GM12878 (cell line): ENCODE measurements at regions not wholly inside any gene's neighbourhood (a gene's known extent, or its start where the extent isn't known, plus 50 kb on each side); places are given as distances from the start of the nearest gene placed in this dataset.

ENCODE experiments used
- ATAC-seq: fragments of 200-7000 bp; cut with Tn5 transposase; 3 replicates; pipeline ENCODE4 v1.9.1; 2020; ENCODE audit warnings: mild to moderate bottlenecking, moderate library complexity
- BruUV-seq: library from RNA; stranded (reverse); fragments of 400-500 nt; replicated peaks from 2 replicates; lab custom pipeline; 2021; lab: Mats Ljungman, UMichigan
- CTCF ChIA-PET: fragments of 300-600 bp; sonication (Branson Sonifier 250); formaldehyde crosslinking; extraction: SDS; loops from one replicate; lab custom pipeline; 2021; ENCODE audit warnings: inconsistent platforms; lab: Yijun Ruan, JAX
- POLR2A ChIA-PET: fragments of 350-600 bp; formaldehyde crosslinking; extraction: SDS; loops from one replicate; lab custom pipeline; 2021; ENCODE audit warnings: inconsistent platforms; lab: Charles Lee
- RAD21 ChIA-PET: fragments of 300-600 bp; sonication (Branson Sonifier 250); formaldehyde crosslinking; loops from one replicate; lab custom pipeline; 2023; ENCODE audit warnings: antibody characterized with exemption; ENCODE audit not compliant: unreplicated experiment; lab: Charles Lee
- SMC1A ChIA-PET: fragments of 300-600 bp; sonication (Branson Sonifier 250); formaldehyde crosslinking; loops from one replicate; lab custom pipeline; 2023; ENCODE audit not compliant: unreplicated experiment, uncharacterized antibody; lab: Charles Lee
- DNase-seq: peaks from one replicate; pipeline ENCODE4 v3.0.0-alpha.2; 2011; ENCODE audit warnings: low read depth, low spot score
- FAIRE-seq: peaks from 3 replicates; lab custom pipeline; 2011; peaks lifted over from hg19 to GRCh38; lab: Jason Lieb, UNC
- H2AFZ ChIP-seq: 2 replicates; pipeline ENCODE4 v1.6.0; 2011; ENCODE audit warnings: low read depth, low read length, control low read depth; ENCODE audit not compliant: control insufficient read depth
- H3K27ac ChIP-seq: 2 replicates; pipeline ENCODE4 v1.5.1; 2011; ENCODE audit warnings: control low read depth; ENCODE audit not compliant: control insufficient read depth, insufficient read depth
- H3K27me3 ChIP-seq, 2 experiments: replicated peaks in 1 of 2; 2 replicates each; pipeline versions ENCODE4 v1.6.0 to v1.6.1; 2011; ENCODE audit warnings: low read length in 1 of 2; ENCODE audit not compliant: control insufficient read depth in 2 of 2, insufficient read depth in 2 of 2
- H3K36me3 ChIP-seq, 2 experiments: 2 replicates each; pipeline ENCODE4 v1.5.1; 2011; ENCODE audit warnings: low read length in 1 of 2; ENCODE audit not compliant: control insufficient read depth in 2 of 2, insufficient read depth in 2 of 2
- H3K4me1 ChIP-seq: 2 replicates; pipeline ENCODE4 v1.6.1; 2011; ENCODE audit warnings: mild to moderate bottlenecking, low read length, moderate library complexity, mixed read lengths; ENCODE audit not compliant: control insufficient read depth, insufficient read depth
- H3K4me2 ChIP-seq: 2 replicates; pipeline ENCODE4 v1.6.0; 2011; ENCODE audit warnings: control low read depth; ENCODE audit not compliant: control insufficient read depth, insufficient read depth
- H3K4me3 ChIP-seq: fragments of 200-600 bp; sonication (generic); 2 replicates; pipeline ENCODE4 v1.5.1; 2016
- H3K79me2 ChIP-seq: 2 replicates; pipeline ENCODE4 v1.6.0; 2011; ENCODE audit warnings: low read length; ENCODE audit not compliant: control insufficient read depth, insufficient read depth
- H3K9ac ChIP-seq: 2 replicates; pipeline ENCODE4 v1.8.0; 2011; ENCODE audit warnings: low read length, control low read depth, mixed read lengths; ENCODE audit not compliant: control insufficient read depth, insufficient read depth
- H3K9me3 ChIP-seq: replicated peaks from 3 replicates; pipeline ENCODE4 v1.5.1; 2011; ENCODE audit warnings: mild to moderate bottlenecking, low read length; ENCODE audit not compliant: control insufficient read depth, insufficient read depth
- H4K20me1 ChIP-seq: 2 replicates; pipeline ENCODE4 v1.6.0; 2011; ENCODE audit not compliant: control insufficient read depth, insufficient read depth
- BCLAF1 ChIP-seq: fragments of 450-650 bp; IDR thresholded peaks from 2 replicates; pipeline ENCODE4 v1.6.1; 2017; ENCODE audit warnings: antibody characterized with exemption, mild to moderate bottlenecking, moderate library complexity
- HDAC2 ChIP-seq: fragments of 200-600 bp; sonication (generic); IDR thresholded peaks from 2 replicates; pipeline ENCODE4 v1.6.1; 2017
- KAT2A ChIP-seq: conservative IDR thresholded peaks from 2 replicates; pipeline ENCODE4 v1.6.1; 2011; ENCODE audit warnings: low read depth, low read length; ENCODE audit not compliant: control insufficient read depth
- MEF2B ChIP-seq: fragments of 450-650 bp; IDR thresholded peaks from 2 replicates; pipeline ENCODE4 v1.6.1; 2018; ENCODE audit warnings: mild to moderate bottlenecking, moderate library complexity; ENCODE audit not compliant: partially characterized antibody, poor library complexity, severe bottlenecking
- MXI1 ChIP-seq: fragments of 150-350 bp; IDR thresholded peaks from 2 replicates; pipeline ENCODE4 v1.6.1; 2011; ENCODE audit warnings: low read depth, mild to moderate bottlenecking, inconsistent platforms, low read length, improper control_type of control experiment
- NFXL1 ChIP-seq: fragments of 450-650 bp; IDR thresholded peaks from 2 replicates; pipeline ENCODE4 v1.6.1; 2017; ENCODE audit warnings: antibody characterized with exemption, mild to moderate bottlenecking, borderline replicate concordance
- PML ChIP-seq: IDR thresholded peaks from 2 replicates; pipeline ENCODE4 v1.6.1; 2012; ENCODE audit warnings: low read length, inconsistent platforms
- RAD21 ChIP-seq: IDR thresholded peaks from 2 replicates; pipeline ENCODE4 v1.6.1; 2011; ENCODE audit warnings: mild to moderate bottlenecking, low read depth, low read length, moderate library complexity; ENCODE audit not compliant: insufficient read depth
- RB1 ChIP-seq: fragments of 450-650 bp; formaldehyde crosslinking; IDR thresholded peaks from 2 replicates; pipeline ENCODE4 v1.6.1; 2017; ENCODE audit warnings: mild to moderate bottlenecking, borderline replicate concordance
- SUPT20H ChIP-seq: IDR thresholded peaks from 2 replicates; pipeline ENCODE4 v1.6.1; 2011; ENCODE audit warnings: low read depth, mild to moderate bottlenecking, low read length, moderate library complexity, borderline replicate concordance; ENCODE audit not compliant: control insufficient read depth
- USF1 ChIP-seq: IDR thresholded peaks from 2 replicates; pipeline ENCODE4 v1.6.1; 2011; ENCODE audit warnings: borderline replicate concordance, low read depth, mild to moderate bottlenecking, moderate library complexity, mixed read lengths, low read length; ENCODE audit not compliant: insufficient read depth; ENCODE audit errors: extremely low read length
- ZNF687 ChIP-seq: fragments of 450-650 bp; IDR thresholded peaks from 2 replicates; pipeline ENCODE4 v1.6.1; 2017; ENCODE audit warnings: mild to moderate bottlenecking, moderate library complexity
- WGBS: methylation state at CpG from one replicate; pipeline ENCODE4 v1.1.6; 2016; ENCODE audit warnings: low lambda C conversion rate; ENCODE audit not compliant: insufficient replicate concordance, insufficient coverage; ENCODE audit errors: missing lambda C conversion rate; 5-methylcytosine and 5-hydroxymethylcytosine counted together
- in situ Hi-C: fragments of 300-500 bp; cut with MboI; formaldehyde crosslinking; loops from 9 replicates; pipeline ENCODE4 v1.14.3; 2018; ENCODE audit warnings: mixed read lengths
- intact Hi-C: fragments of 100-400 bp; cut with micrococcal nuclease; formaldehyde crosslinking; loops from one replicate; pipeline ENCODE4 v1.14.2; 2022; ENCODE audit not compliant: unreplicated experiment

- ATAC-seq (no peak; the same call in 1 of the 3 replicates), FAIRE-seq (no peak), DNase-seq (no peak)
- BruUV-seq, result no TSS peak
- ChIA-PET RAD21 (no interaction called here), SMC1A (interaction anchor here (1.0 to 1.4 kb wide), 3 partner anchors 15 to 206 kb away, joined by 3 to 4 read pairs (median 4); no protein-coding TSS in a partner anchor), CTCF (interaction anchor here (1.0 to 1.3 kb wide), 2 partner anchors 12 to 13 kb away, joined by 3 read pairs; no protein-coding TSS in a partner anchor), POLR2A (no interaction called here)
- Histone ChIP-seq H3K27ac (no peak overlapping the region), H3K4me1 (no peaks in the 10 kb centered on the region), H4K20me1 (no peaks in the 10 kb centered on the region), H3K27me3 (no peaks in the 10 kb centered on the region), H3K36me3 (no peaks in the 10 kb centered on the region; a peak in 1 of 4 replicates), H3K4me2 (no peak overlapping the region), H2AFZ (no peak overlapping the region), H3K4me3 (no peak overlapping the region), H3K79me2 (no peaks in the 10 kb centered on the region), H3K9me3 (no peaks in the 10 kb centered on the region; the same call in 2 of the 3 replicates), H3K9ac (no peak overlapping the region)
- in situ Hi-C loops, result no loop called here
- TF ChIP-seq ZNF687 (no peak), KAT2A (no peak), BCLAF1 (no peak), RAD21 (no peak), MEF2B (no peak), MXI1 (no peak), SUPT20H (no peak), PML (no peak), USF1 (no peak), HDAC2 (no peak), RB1 (no peak), NFXL1 (no peak)
- intact Hi-C loops, result no loop called here
- WGBS, result 100% methylated on average over 2 of the region's 2 CpGs
Observed at GRCh38 chr12:104846056-104846767, 111.9 kb downstream of the SLC41A2 start.
